Body of pancreas (tissue), 4 donors: ENCODE measurements at regions not wholly inside any gene's neighbourhood (a gene's known extent, or its start where the extent isn't known, plus 50 kb on each side); places are given as distances from the start of the nearest gene placed in this dataset.
"Not testable (repeated sequence)": the region's sequence is repeated elsewhere in the genome, so short reads cannot be mapped to it uniquely, and the experiment has no call there.

Experiments used
- ATAC-seq: fragments of 150-250 bp; one replicate; pipeline ENCODE4 v1.9.1; 2016
- DNase-seq, 4 donors: peaks; one replicate each; pipeline ENCODE4 v3.0.0-alpha.2; 2019
- H3K27ac ChIP-seq, 4 donors: fragments of 200-600 bp; sonication (generic); 1 replicate in 3 of 4; 2 replicates in 1 of 4; pipeline versions ENCODE4 v1.5.1 to v1.6.1; 2016 to 2019; ENCODE audit warnings: mild to moderate bottlenecking in 1 of 4, mixed read lengths in 1 of 4, moderate library complexity in 1 of 4
- H3K27me3 ChIP-seq, 2 donors: fragments of 200-600 bp; sonication (generic); one replicate each; pipeline ENCODE4 v1.6.0; 2016; ENCODE audit warnings: mild to moderate bottlenecking in 1 of 2
- H3K36me3 ChIP-seq, 2 donors: fragments of 200-600 bp; sonication (generic); replicated peaks in 1 of 2; 2 replicates each; pipeline ENCODE4 v1.5.1; 2016; ENCODE audit warnings: low read depth in 2 of 2; ENCODE audit not compliant: insufficient read depth in 1 of 2
- H3K4me1 ChIP-seq: fragments of 200-600 bp; sonication (generic); one replicate; pipeline ENCODE4 v1.6.0; 2016
- H3K4me3 ChIP-seq, 2 donors: fragments of 200-600 bp; sonication (generic); 1 replicate in 1 of 2; 2 replicates in 1 of 2; pipeline ENCODE4 v1.5.1; 2016 to 2019
- H3K9me3 ChIP-seq, 3 donors: fragments of 200-600 bp; sonication (generic); 1 replicate in 2 of 3; 2 replicates in 1 of 3; pipeline ENCODE4 v1.5.1; 2016
- CTCF ChIP-seq, 7 experiments: fragments of 450-650 bp in 4 of 7; fragments of 200-600 bp in 3 of 7; sonication (generic) in 3 of 7; IDR thresholded peaks; one replicate each; pipeline ENCODE4 v1.5.1; 2016 to 2019; ENCODE audit warnings: antibody characterized with exemption in 7 of 7
- POLR2A ChIP-seq, 3 donors: fragments of 450-650 bp; IDR thresholded peaks; one replicate each; pipeline ENCODE4 v1.6.1; 2016; ENCODE audit warnings: antibody characterized with exemption in 3 of 3, mild to moderate bottlenecking in 2 of 3
- WGBS, 2 donors: methylation state at CpG; one replicate each; pipeline ENCODE4 v1.1.5; 2017; 5-methylcytosine and 5-hydroxymethylcytosine counted together
- intact Hi-C: fragments of 100-400 bp; cut with DNase I; formaldehyde crosslinking; loops from one replicate; pipeline ENCODE4 v1.15.1; 2023

- intact Hi-C loops: no loop called here
- no peaks in the 10 kb centered on the region for H3K27me3 ChIP-seq
- no peak overlapping the region for H3K4me3 ChIP-seq
- TF ChIP-seq POLR2A (IDR thresholded peaks at IDR 0.05) (no peak), CTCF (IDR thresholded peaks at IDR 0.05) (no peak)
- peaks cover 0 to 10% (median 0%) of the 10 kb centered on the region in 3 donors for H3K9me3 ChIP-seq
- no peaks in the 10 kb centered on the region for H3K36me3 ChIP-seq
- DNase-seq (no peak), ATAC-seq (no peak)
- WGBS, 2 donors: 24 to 39% methylated on average over 1 of the region's 1 CpG
- no peaks in the 10 kb centered on the region for H3K4me1 ChIP-seq
- H3K27ac ChIP-seq: no peak overlapping the region
These were observed 479.2 kb upstream of the LRRC7 start for GRCh38 chr1:69088571-69088970.

GRCh38 chr1:69090170-69090569 is 477.6 kb upstream of the LRRC7 start:
- Histone ChIP-seq H3K27ac (no peak overlapping the region), H3K4me3 (no peak overlapping the region), H3K9me3 (peaks cover 0 to 10% (median 0%) of the 10 kb centered on the region in 3 donors), H3K36me3 (no peaks in the 10 kb centered on the region), H3K27me3 (no peaks in the 10 kb centered on the region), H3K4me1 (no peaks in the 10 kb centered on the region)
- TF ChIP-seq CTCF (IDR thresholded peaks at IDR 0.05): no peak
- no peak for TF ChIP-seq POLR2A (IDR thresholded peaks at IDR 0.05)
- DNase-seq: no peak
- intact Hi-C loops: no loop called here
- ATAC-seq: no peak

GRCh38 chr1:69090752-69091151 is 477.0 kb upstream of the LRRC7 start:
- H3K4me1 ChIP-seq: no peaks in the 10 kb centered on the region
- ATAC-seq (no peak), DNase-seq (no peak)
- no peaks in the 10 kb centered on the region for H3K27me3 ChIP-seq
- WGBS, 2 donors: 52 to 61% methylated on average over 1 of the region's 1 CpG
- peaks cover 0 to 10% (median 0%) of the 10 kb centered on the region in 3 donors for H3K9me3 ChIP-seq
- H3K4me3 ChIP-seq: no peak overlapping the region
- no peak overlapping the region for H3K27ac ChIP-seq
- TF ChIP-seq POLR2A (IDR thresholded peaks at IDR 0.05): no peak
- TF ChIP-seq CTCF (IDR thresholded peaks at IDR 0.05): no peak
- intact Hi-C loops: no loop called here
- H3K36me3 ChIP-seq: no peaks in the 10 kb centered on the region

GRCh38 chr1:69102058-69102457 is 465.7 kb upstream of the LRRC7 start:
- H3K27ac ChIP-seq, H3K9me3 ChIP-seq, intact Hi-C loops, H3K27me3 ChIP-seq, H3K36me3 ChIP-seq, H3K4me3 ChIP-seq, H3K4me1 ChIP-seq, DNase-seq, ATAC-seq: not testable (repeated sequence)
- WGBS, 2 donors: 83 to 87% methylated on average over 11 of the region's 11 CpGs

GRCh38 chr1:69103213-69103612 is 464.5 kb upstream of the LRRC7 start:
- no peak overlapping the region for H3K4me3 ChIP-seq
- intact Hi-C loops: no loop called here
- H3K27ac ChIP-seq: no peak overlapping the region
- no peak for TF ChIP-seq POLR2A (IDR thresholded peaks at IDR 0.05)
- no peak for TF ChIP-seq CTCF (IDR thresholded peaks at IDR 0.05)
- no peaks in the 10 kb centered on the region for H3K4me1 ChIP-seq
- no peaks in the 10 kb centered on the region for H3K27me3 ChIP-seq
- H3K36me3 ChIP-seq: no peaks in the 10 kb centered on the region
- no peak for DNase-seq
- H3K9me3 ChIP-seq: peaks cover 0 to 4% (median 0%) of the 10 kb centered on the region in 3 donors
- ATAC-seq: no peak
